Right atrium auricular region (tissue), 2 donors: ENCODE measurements at regions not wholly inside any gene's neighbourhood (a gene's known extent, or its start where the extent isn't known, plus 50 kb on each side); places are given as distances from the start of the nearest gene placed in this dataset.

Source experiments
- DNase-seq: peaks from one replicate; pipeline ENCODE4 v3.0.0-alpha.2; 2019; ENCODE audit warnings: low spot score
- H3K27ac ChIP-seq, 2 donors: fragments of 200-600 bp; sonication (generic); 1 replicate in 1 of 2; 2 replicates in 1 of 2; pipeline ENCODE4 v1.5.1; 2016 to 2019
- H3K27me3 ChIP-seq, 2 donors: fragments of 200-600 bp; sonication (generic); one replicate each; pipeline versions ENCODE4 v1.5.1 to v1.6.0; 2017 to 2019
- H3K36me3 ChIP-seq: fragments of 200-600 bp; sonication (generic); one replicate; pipeline ENCODE4 v1.5.1; 2016
- H3K4me1 ChIP-seq, 2 donors: fragments of 200-600 bp; sonication (generic); one replicate each; pipeline versions ENCODE4 v1.5.1 to v1.6.0; 2017 to 2019
- H3K4me3 ChIP-seq, 2 donors: fragments of 200-600 bp; sonication (generic); 1 replicate in 1 of 2; 2 replicates in 1 of 2; pipeline ENCODE4 v1.5.1; 2017 to 2019; ENCODE audit warnings: mild to moderate bottlenecking in 1 of 2, moderate library complexity in 1 of 2
- H3K9me3 ChIP-seq, 2 donors: fragments of 200-600 bp; sonication (generic); one replicate each; pipeline ENCODE4 v1.5.1; 2019
- TF ChIP-seq, protein P1 (sequence below), 2 donors: fragments of 200-600 bp; sonication (generic); IDR thresholded peaks; one replicate each; pipeline ENCODE4 v1.5.1; 2019; ENCODE audit warnings: antibody characterized with exemption in 2 of 2

GRCh38 chr12:61891632-61892031 lies 368.6 kb upstream of the USP15 start:
- Histone ChIP-seq H3K27ac (no peak overlapping the region), H3K4me3 (no peak overlapping the region), H3K4me1 (no peaks in the 10 kb centered on the region), H3K27me3 (no peaks in the 10 kb centered on the region), H3K9me3 (no peaks in the 10 kb centered on the region), H3K36me3 (no peaks in the 10 kb centered on the region)
- no peak for DNase-seq
- TF ChIP-seq, protein P1, sequence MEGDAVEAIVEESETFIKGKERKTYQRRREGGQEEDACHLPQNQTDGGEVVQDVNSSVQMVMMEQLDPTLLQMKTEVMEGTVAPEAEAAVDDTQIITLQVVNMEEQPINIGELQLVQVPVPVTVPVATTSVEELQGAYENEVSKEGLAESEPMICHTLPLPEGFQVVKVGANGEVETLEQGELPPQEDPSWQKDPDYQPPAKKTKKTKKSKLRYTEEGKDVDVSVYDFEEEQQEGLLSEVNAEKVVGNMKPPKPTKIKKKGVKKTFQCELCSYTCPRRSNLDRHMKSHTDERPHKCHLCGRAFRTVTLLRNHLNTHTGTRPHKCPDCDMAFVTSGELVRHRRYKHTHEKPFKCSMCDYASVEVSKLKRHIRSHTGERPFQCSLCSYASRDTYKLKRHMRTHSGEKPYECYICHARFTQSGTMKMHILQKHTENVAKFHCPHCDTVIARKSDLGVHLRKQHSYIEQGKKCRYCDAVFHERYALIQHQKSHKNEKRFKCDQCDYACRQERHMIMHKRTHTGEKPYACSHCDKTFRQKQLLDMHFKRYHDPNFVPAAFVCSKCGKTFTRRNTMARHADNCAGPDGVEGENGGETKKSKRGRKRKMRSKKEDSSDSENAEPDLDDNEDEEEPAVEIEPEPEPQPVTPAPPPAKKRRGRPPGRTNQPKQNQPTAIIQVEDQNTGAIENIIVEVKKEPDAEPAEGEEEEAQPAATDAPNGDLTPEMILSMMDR (IDR thresholded peaks at IDR 0.05): no peak

DNA sequence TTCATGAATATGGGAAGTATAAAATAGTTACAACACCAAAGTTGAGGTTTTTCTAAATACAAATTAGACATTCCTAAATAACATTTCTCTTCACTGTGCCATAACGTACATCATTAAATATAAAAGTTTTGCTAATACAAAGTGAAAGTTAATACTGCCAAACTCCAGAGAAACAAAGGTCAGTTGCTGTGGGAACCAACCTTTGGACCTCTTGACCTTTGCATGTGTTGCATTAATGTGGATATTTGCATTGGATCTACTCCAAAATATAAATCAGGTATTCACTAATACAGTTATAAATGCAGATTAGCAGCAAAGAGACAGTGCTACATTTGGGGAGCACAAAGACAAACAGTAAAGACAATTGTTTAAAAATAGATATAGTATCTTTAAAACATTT lies 366.0 kb upstream of the USP15 start:
- H3K9me3 ChIP-seq: no peaks in the 10 kb centered on the region
- H3K27me3 ChIP-seq: no peaks in the 10 kb centered on the region

GRCh38 chr12:61896436-61896835 lies 363.8 kb upstream of the USP15 start:
- TF ChIP-seq, protein P1 (IDR thresholded peaks at IDR 0.05): no peak
- DNase-seq: no peak
- Histone ChIP-seq H3K36me3 (no peaks in the 10 kb centered on the region), H3K27me3 (no peaks in the 10 kb centered on the region), H3K4me1 (no peaks in the 10 kb centered on the region), H3K27ac (no peak overlapping the region), H3K9me3 (no peaks in the 10 kb centered on the region), H3K4me3 (no peak overlapping the region)

More for the DNA sequence above, 366.0 kb upstream of the USP15 start:
- Histone ChIP-seq H3K4me1 (no peaks in the 10 kb centered on the region), H3K4me3 (no peak overlapping the region), H3K27ac (no peak overlapping the region), H3K36me3 (no peaks in the 10 kb centered on the region)
- TF ChIP-seq, protein P1 (IDR thresholded peaks at IDR 0.05): no peak
- no peak for DNase-seq

- TF ChIP-seq, protein P1 (IDR thresholded peaks at IDR 0.05): no peak
- Histone ChIP-seq H3K27me3 (no peaks in the 10 kb centered on the region), H3K4me3 (no peak overlapping the region), H3K9me3 (no peaks in the 10 kb centered on the region), H3K4me1 (no peaks in the 10 kb centered on the region), H3K36me3 (no peaks in the 10 kb centered on the region), H3K27ac (no peak overlapping the region)
- no peak for DNase-seq
Measured at GRCh38 chr12:61902403-61902802, 357.8 kb upstream of the USP15 start.

DNA sequence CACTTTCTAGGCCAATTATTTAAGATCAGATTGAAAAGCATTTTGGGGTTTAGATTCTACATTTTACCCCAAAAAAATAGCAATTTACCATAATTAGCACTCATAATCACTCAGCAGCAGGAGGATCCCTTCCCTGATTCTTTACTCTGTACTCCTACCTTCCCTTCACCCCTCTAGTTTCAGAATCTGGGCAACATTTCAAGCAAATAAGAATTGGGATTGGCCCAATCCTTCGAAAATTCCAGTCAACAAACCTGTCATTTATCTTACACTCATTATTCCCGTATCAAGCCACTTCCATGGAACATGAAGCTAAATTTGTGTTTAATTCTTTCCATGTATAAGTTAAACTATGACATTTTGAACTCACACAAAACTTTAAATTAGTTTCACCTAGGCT lies 349.1 kb upstream of the USP15 start:
- TF ChIP-seq, protein P1 (IDR thresholded peaks at IDR 0.05): no peak
- no peaks in the 10 kb centered on the region for H3K4me1 ChIP-seq
- no peak for DNase-seq
- no peaks in the 10 kb centered on the region for H3K36me3 ChIP-seq
- H3K4me3 ChIP-seq: no peak overlapping the region
- H3K9me3 ChIP-seq: no peaks in the 10 kb centered on the region
- H3K27me3 ChIP-seq: no peaks in the 10 kb centered on the region
- no peak overlapping the region for H3K27ac ChIP-seq

GRCh38 chr12:61915420-61915819 lies 344.8 kb upstream of the USP15 start:
- TF ChIP-seq, protein P1 (IDR thresholded peaks at IDR 0.05): no peak
- Histone ChIP-seq H3K36me3 (no peaks in the 10 kb centered on the region), H3K4me3 (no peak overlapping the region), H3K4me1 (no peaks in the 10 kb centered on the region), H3K9me3 (no peaks in the 10 kb centered on the region), H3K27ac (no peak overlapping the region), H3K27me3 (no peaks in the 10 kb centered on the region)
- DNase-seq: no peak
